GM19043 (cell line): ENCODE measurements at regions not wholly inside any gene's neighbourhood (a gene's known extent, or its start where the extent isn't known, plus 50 kb on each side); places are given as distances from the start of the nearest gene placed in this dataset.

Source experiments
- ATAC-seq: cut with Tn5 transposase; IDR thresholded peaks from one replicate; pipeline ENCODE4 v1.9.1; 2021; ENCODE audit warnings: low read depth; ENCODE audit not compliant: unreplicated experiment

- peak; percentile 100 for ATAC-seq
Observed at GRCh38 chr7:127447326-127447945, 54.9 kb upstream of the ZNF800 start.

- no peak for ATAC-seq
Observed at GRCh38 chr7:127446842-127447241, 54.3 kb upstream of the ZNF800 start.
